Aorta (tissue), 5 donors: ENCODE measurements at regions not wholly inside any gene's neighbourhood (a gene's known extent, or its start where the extent isn't known, plus 50 kb on each side); places are given as distances from the start of the nearest gene placed in this dataset.
"Not testable (repeated sequence)": the region's sequence is repeated elsewhere in the genome, so short reads cannot be mapped to it uniquely, and the experiment has no call there.

ENCODE experiments used
- ATAC-seq: fragments of 200-7000 bp; cut with Tn5 transposase; one replicate; pipeline ENCODE4 v1.9.1; 2022; ENCODE audit warnings: moderate library complexity; ENCODE audit not compliant: low FRiP score
- DNase-seq, 2 donors: peaks; one replicate each; pipeline ENCODE4 v3.0.0-alpha.2; 2020
- H3K27ac ChIP-seq, 2 donors: one replicate each; pipeline ENCODE4 v1.5.1; 2013; ENCODE audit warnings: low read length in 2 of 2, mild to moderate bottlenecking in 2 of 2, moderate library complexity in 2 of 2, control low read depth in 1 of 2, inconsistent platforms in 1 of 2, low read depth in 1 of 2
- H3K27me3 ChIP-seq, 2 donors: one replicate each; pipeline ENCODE4 v1.6.1; 2013; ENCODE audit warnings: control low read depth in 1 of 2, low read length in 1 of 2, mild to moderate bottlenecking in 1 of 2, moderate library complexity in 1 of 2; ENCODE audit not compliant: insufficient read depth in 2 of 2, control insufficient read depth in 1 of 2
- H3K36me3 ChIP-seq, 2 donors: one replicate each; pipeline ENCODE4 v1.6.1; 2013; ENCODE audit warnings: control low read depth in 1 of 2, low read length in 1 of 2, mild to moderate bottlenecking in 1 of 2; ENCODE audit not compliant: insufficient read depth in 2 of 2, control insufficient read depth in 1 of 2
- H3K4me1 ChIP-seq, 2 donors: one replicate each; pipeline ENCODE4 v1.6.1; 2013; ENCODE audit warnings: low read length in 2 of 2, control low read depth in 1 of 2, mild to moderate bottlenecking in 1 of 2, moderate library complexity in 1 of 2; ENCODE audit not compliant: insufficient read depth in 2 of 2, control insufficient read depth in 1 of 2
- H3K4me3 ChIP-seq, 2 donors: one replicate each; pipeline ENCODE4 v1.5.1; 2013; ENCODE audit warnings: low read length in 2 of 2, control low read depth in 1 of 2, mild to moderate bottlenecking in 1 of 2
- H3K9me3 ChIP-seq: one replicate; pipeline ENCODE4 v1.6.1; 2013; ENCODE audit warnings: mild to moderate bottlenecking, low read length; ENCODE audit not compliant: control insufficient read depth
- WGBS, 2 donors: extraction: QIAGEN DNeasy Blood & Tissue Kit; methylation state at CpG; one replicate each; pipeline ENCODE4 v1.1.7; 2013; 5-methylcytosine and 5-hydroxymethylcytosine counted together
- intact Hi-C, 2 donors: fragments of 100-400 bp; cut with DNase I; formaldehyde crosslinking; loops; one replicate each; pipeline versions ENCODE4 v1.14.2 to v1.15.0; 2022
- donor health status: healthy with polysubstance abuse.
- donor health status: Bipolar disorder and iron deficiency.
- donor health status: DM: no; HTN: no; CAD: no.
- donor health status: DM: no; HTN: no; CAD: no.
- donor health status: DM: yes; HTN: yes; CAD: no.

DNA sequence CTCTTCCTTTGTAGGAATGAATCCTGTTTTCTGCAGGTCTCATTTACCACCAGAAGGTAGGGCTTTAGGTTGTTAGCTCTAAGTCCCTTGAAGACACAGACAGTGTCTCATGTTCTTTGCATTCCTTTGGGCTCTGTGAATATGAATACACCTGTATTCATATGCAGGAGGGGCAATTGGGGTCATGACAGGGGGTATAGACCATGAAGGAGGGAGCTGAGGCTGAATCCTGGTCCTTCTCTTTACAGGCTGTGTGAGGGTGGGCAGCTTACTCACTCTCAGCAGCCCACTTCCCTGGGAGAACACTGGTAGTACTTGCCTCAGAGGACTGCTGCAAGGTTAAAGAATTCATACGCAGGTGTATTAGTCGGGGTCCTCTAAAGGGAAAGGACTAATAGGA lies 267.2 kb upstream of the MGMT start:
- ATAC-seq, result no peak
- intact Hi-C loops, result no loop called here
- no peaks in the 10 kb centered on the region for H3K9me3 ChIP-seq
- no peak overlapping the region for H3K27ac ChIP-seq
- H3K27me3 ChIP-seq, result no peaks in the 10 kb centered on the region
- no peaks in the 10 kb centered on the region for H3K36me3 ChIP-seq
- H3K4me1 ChIP-seq, result no peaks in the 10 kb centered on the region
- WGBS, 2 donors, result 45 to 69% methylated on average over 2 of the region's 2 CpGs
- no peak overlapping the region for H3K4me3 ChIP-seq
- no peak for DNase-seq

DNA sequence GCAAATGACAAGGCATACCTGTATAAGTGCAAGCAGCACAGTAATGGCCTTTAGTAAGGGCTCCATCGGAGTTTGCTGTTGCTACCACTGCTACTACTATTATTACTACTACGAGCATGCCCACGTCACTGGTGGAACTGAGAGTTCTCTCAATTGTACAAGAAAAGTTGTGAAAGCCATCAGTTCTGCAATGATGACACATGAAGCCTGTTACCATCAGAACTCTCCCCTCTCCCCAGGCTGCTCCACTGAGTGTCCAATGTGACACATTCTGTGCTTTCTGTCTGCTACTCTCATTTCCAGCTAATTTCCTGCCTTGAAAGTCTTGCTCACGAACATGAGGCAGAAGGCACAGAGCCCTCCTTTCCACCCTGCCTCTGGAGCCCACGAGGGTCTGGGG lies 263.2 kb upstream of the MGMT start:
- Histone ChIP-seq H3K9me3 (no peaks in the 10 kb centered on the region), H3K36me3 (no peaks in the 10 kb centered on the region), H3K4me1 (no peaks in the 10 kb centered on the region), H3K27me3 (no peaks in the 10 kb centered on the region), H3K4me3 (no peak overlapping the region), H3K27ac (no peak overlapping the region)
- 79 to 82% methylated on average over 5 of the region's 5 CpGs for WGBS, 2 donors
- ATAC-seq, result no peak
- DNase-seq, result no peak
- intact Hi-C loops, result no loop called here

DNA sequence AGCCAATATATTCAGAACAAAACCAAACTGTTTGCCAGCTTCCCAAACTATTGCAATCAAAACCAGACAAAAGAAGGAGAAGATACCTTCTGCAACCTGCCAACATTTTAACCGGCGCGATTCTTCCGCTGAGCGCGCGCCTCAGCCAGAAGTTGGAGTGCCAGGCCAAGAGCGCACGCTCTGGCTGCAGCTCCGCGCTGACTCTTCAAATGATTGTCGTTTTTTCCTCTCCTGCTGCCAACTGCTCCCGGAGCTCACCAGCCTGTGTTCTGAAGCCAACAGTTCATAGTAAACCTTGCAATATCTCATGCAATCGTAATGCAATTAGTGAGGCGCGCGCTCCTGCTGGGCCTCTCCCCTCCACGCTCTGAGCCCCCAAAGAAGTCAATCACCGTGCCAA lies 259.7 kb upstream of the MGMT start:
- no peaks in the 10 kb centered on the region for H3K36me3 ChIP-seq
- intact Hi-C loops, result no loop called here
- WGBS, 2 donors, result 85% methylated on average over 19 of the region's 19 CpGs

DNA sequence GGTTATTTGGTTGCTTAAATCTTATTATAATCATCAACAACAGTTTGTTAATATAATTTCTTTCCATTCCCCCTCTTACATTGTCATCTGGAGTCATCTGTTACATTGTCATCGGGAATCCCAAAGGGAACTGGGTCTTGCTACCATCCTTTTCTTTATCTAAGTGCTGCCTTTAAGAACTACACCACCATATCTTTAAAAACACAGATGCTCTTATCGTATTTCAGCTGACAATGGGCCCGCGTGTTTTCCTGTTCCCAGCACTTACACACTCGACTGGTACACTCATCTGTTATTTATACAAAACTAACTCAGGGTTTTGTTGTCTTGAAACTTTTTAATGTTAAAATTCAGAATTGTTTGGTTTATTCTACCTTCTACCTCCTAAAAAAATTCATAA lies 256.2 kb upstream of the MGMT start:
- Histone ChIP-seq H3K9me3 (no peaks in the 10 kb centered on the region), H3K4me3 (no peak overlapping the region), H3K36me3 (no peaks in the 10 kb centered on the region), H3K4me1 (no peaks in the 10 kb centered on the region), H3K27me3 (no peaks in the 10 kb centered on the region), H3K27ac (no peak overlapping the region)
- ATAC-seq (no peak), DNase-seq (no peak)
- intact Hi-C loops, result no loop called here
- WGBS, 2 donors, result 55 to 64% methylated on average over 5 of the region's 5 CpGs

More for the DNA sequence above, 259.7 kb upstream of the MGMT start:
- H3K27me3 ChIP-seq, result no peaks in the 10 kb centered on the region
- DNase-seq, result no peak
- no peak overlapping the region for H3K27ac ChIP-seq
- no peaks in the 10 kb centered on the region for H3K4me1 ChIP-seq
- no peaks in the 10 kb centered on the region for H3K9me3 ChIP-seq
- no peak for ATAC-seq
- no peak overlapping the region for H3K4me3 ChIP-seq

DNA sequence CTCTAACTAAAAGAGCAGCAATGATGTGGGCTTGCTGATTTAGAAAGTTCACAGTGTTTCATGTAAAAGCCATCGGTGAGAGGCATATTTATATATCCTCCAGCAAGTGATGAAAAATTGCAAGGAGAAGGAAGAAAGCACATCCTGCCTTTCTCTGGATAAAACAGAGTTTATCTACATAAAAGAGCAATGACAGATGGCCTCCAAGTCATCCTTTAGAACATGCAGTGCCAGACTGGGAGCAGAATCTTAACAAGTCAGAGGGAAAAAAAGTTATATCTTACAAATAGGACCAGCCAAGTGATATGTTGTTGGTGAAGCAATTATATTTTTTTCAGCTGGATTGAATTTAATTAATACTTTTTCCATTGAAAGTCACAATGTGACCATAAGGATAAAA lies 253.8 kb upstream of the MGMT start:
- 7 to 22% methylated on average over 1 of the region's 1 CpG for WGBS, 2 donors
- H3K27me3 ChIP-seq, result no peaks in the 10 kb centered on the region
- H3K9me3 ChIP-seq, result no peaks in the 10 kb centered on the region
- no peak overlapping the region for H3K4me3 ChIP-seq
- no peak for DNase-seq
- H3K36me3 ChIP-seq, result no peaks in the 10 kb centered on the region
- intact Hi-C loops, result no loop called here
- ATAC-seq, result no peak
- no peak overlapping the region for H3K27ac ChIP-seq
- no peaks in the 10 kb centered on the region for H3K4me1 ChIP-seq

DNA sequence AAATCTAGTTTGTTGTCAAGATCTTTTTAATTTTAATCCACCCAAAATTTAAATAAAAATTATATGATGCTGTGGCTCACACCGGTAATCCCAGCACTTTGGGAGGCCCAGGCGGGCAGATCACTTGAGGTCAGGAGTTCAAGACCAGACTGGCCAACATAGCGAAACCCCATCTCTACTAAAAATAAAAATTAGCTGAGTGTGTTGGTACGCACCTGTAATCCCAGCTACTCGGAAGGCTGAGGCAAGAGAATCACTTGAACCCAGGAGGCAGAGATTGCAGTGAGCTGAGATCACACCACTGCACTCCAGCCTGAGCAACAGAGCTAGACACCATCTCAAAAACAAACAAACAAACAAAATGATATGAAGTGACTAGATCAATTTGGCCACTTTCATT lies 253.0 kb upstream of the MGMT start:
- H3K9me3 ChIP-seq, ATAC-seq, H3K4me1 ChIP-seq, H3K27ac ChIP-seq, DNase-seq, H3K27me3 ChIP-seq, H3K36me3 ChIP-seq, intact Hi-C loops, H3K4me3 ChIP-seq: not testable (repeated sequence)
- WGBS, 2 donors, result 88 to 91% methylated on average over 5 of the region's 5 CpGs

DNA sequence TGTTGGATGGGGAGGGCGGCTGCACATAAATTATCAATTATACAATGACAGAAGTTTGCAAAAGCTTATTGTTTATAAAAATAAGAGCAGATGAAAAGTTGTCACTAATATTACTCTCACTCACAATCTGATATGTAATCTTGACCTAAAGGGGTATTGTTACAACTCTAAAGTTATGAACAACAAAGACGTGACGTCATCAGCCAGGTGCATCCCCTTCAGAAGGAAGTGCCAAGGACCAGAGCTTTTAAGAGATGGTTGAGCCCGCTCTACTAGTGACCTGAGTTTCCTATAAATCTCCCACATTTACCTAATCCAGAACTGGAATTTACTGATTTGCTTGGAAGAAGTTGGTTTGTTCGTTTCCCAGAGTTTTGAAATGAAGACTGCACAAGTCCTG lies 247.7 kb upstream of the MGMT start:
- WGBS, 2 donors, result 82 to 83% methylated on average over 5 of the region's 5 CpGs
- Histone ChIP-seq H3K9me3 (no peaks in the 10 kb centered on the region), H3K36me3 (no peaks in the 10 kb centered on the region), H3K4me3 (no peak overlapping the region), H3K27me3 (no peaks in the 10 kb centered on the region), H3K4me1 (no peaks in the 10 kb centered on the region), H3K27ac (no peak overlapping the region)
- intact Hi-C loops, result no loop called here
- ATAC-seq, result no peak
- DNase-seq, result no peak

DNA sequence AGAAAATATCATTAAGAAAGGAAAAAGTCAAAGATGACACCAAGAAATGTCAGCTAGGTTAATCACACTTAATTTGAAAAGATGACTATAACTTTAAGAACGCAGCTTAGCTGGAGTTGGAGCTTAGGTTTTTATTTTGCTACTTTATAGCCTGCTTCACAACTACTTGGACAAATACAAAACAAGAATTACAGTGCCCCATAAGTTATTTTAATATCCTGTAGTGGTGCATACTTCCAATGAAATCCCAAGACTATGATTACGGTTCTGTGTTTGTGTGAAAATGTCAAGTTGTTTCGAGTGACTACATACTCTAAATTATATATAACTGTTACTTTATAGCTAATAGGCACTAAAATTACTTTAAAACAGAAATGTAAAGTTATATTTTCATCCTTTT lies 244.6 kb upstream of the MGMT start:
- no peaks in the 10 kb centered on the region for H3K36me3 ChIP-seq
- DNase-seq (no peak), ATAC-seq (no peak)
- 52 to 60% methylated on average over 3 of the region's 3 CpGs for WGBS, 2 donors
- H3K4me1 ChIP-seq, result no peaks in the 10 kb centered on the region
- no peaks in the 10 kb centered on the region for H3K9me3 ChIP-seq
- no peak overlapping the region for H3K27ac ChIP-seq
- H3K4me3 ChIP-seq, result no peak overlapping the region
- H3K27me3 ChIP-seq, result no peaks in the 10 kb centered on the region
- intact Hi-C loops, result no loop called here

DNA sequence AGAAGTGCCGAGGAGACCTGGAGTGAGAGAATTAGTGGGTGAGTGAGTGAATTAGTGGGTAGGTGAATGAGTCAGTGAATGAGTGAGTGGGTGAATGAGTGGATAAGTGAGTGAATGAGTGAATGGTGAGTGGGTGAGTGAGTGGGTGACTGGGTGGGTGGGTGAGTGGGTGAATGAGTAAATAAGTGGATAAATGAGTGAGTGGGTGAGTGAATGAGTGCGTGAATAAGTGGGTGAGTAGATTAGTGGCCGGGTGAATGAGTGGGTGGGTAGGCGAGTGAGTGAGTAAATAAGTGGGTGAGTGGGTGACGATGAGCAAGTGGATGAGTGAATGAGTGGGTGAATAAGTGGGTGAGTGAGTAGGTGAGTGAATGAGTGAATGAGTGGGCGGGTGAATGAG lies 243.7 kb upstream of the MGMT start:
- Histone ChIP-seq H3K4me3 (no peak overlapping the region), H3K36me3 (no peaks in the 10 kb centered on the region), H3K27me3 (no peaks in the 10 kb centered on the region), H3K4me1 (no peaks in the 10 kb centered on the region), H3K9me3 (no peaks in the 10 kb centered on the region), H3K27ac (no peak overlapping the region)
- ATAC-seq (no peak), DNase-seq (no peak)
- intact Hi-C loops, result no loop called here
- whole genome bisulfite sequencing, 2 donors, result 80 to 83% methylated on average over 6 of the region's 6 CpGs
